ENCODE measurements at regions not wholly inside any gene's neighbourhood (a gene's known extent, or its start where the extent isn't known, plus 50 kb on each side); places are given as distances from the start of the nearest gene placed in this dataset.

DNA sequence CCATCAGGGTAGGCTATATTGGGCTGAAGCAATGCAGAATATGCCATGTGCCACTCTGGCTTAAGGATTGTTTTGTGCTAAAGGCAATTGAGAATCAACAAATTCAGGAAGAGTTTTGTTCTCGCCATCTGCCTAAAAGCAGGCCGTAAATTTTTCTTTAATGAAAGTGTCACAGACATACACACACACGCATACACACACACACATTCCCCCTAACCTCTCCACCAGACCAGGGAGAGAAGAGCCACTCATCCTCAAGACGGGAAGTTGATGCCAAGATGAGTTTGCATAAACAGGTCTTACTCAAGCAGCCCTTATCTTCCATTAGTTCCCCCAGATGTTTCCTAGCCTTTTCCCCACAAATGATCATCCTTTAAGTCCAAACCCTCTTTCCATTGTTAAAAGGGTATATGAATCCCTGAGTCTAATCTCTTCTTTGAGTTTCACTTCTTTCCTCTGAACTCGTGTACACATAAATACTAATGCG is 59.6 kb upstream of the TRIM24 start:
- Mint-ChIP-seq H3K4me1 (no peaks in the 10 kb centered on the region), H3K4me3 (no peak overlapping the region), H3K27me3 (no peaks in the 10 kb centered on the region), H3K27ac (no peak overlapping the region), H3K9me3 (peaks cover 1% of the 10 kb centered on the region), H3K36me3 (no peaks in the 10 kb centered on the region)
- CTCF ChIA-PET, result no interaction called here
- DNase-seq, result no peak

- Mint-ChIP-seq H3K27ac (no peak overlapping the region), H3K4me3 (no peak overlapping the region), H3K36me3 (no peaks in the 10 kb centered on the region), H3K4me1 (no peaks in the 10 kb centered on the region), H3K27me3 (no peaks in the 10 kb centered on the region), H3K9me3 (peaks cover 1% of the 10 kb centered on the region)
- CTCF ChIA-PET, result no interaction called here
- DNase-seq, result no peak
Observed at GRCh38 chr7:138402749-138403148, 57.3 kb upstream of the TRIM24 start.

DNA sequence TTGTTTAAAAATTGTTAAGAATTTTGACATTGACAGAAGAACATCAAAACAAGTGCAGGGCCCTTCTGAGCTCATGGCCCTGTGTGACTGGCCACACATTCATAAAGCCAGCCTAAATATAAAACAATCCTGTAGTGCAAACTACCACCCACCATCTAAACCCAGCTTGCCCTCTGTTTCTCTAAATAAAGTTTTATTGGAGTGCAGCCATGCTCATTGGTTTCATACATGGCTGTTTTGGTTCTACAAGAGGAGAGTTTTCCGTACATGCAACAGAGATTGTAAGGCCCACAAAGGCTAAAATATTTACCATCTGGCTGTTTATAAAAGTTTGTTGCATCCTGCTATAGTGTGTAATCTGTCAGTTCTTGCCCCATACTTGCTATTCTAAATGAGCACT is 54.6 kb upstream of the TRIM24 start:
- Mint-ChIP-seq H3K4me1 (no peaks in the 10 kb centered on the region), H3K27ac (no peak overlapping the region), H3K36me3 (no peaks in the 10 kb centered on the region), H3K4me3 (no peak overlapping the region), H3K9me3 (peaks cover 1% of the 10 kb centered on the region), H3K27me3 (peaks cover 8% of the 10 kb centered on the region)
- no peak for DNase-seq
- CTCF ChIA-PET, result no interaction called here

GRCh38 chr7:138407792-138408191 is 52.3 kb upstream of the TRIM24 start:
- H3K4me1 Mint-ChIP-seq, result no peaks in the 10 kb centered on the region
- no peak for DNase-seq
- H3K27me3 Mint-ChIP-seq, result peaks cover 8% of the 10 kb centered on the region
- H3K9me3 Mint-ChIP-seq, result peaks cover 1% of the 10 kb centered on the region
- no peaks in the 10 kb centered on the region for H3K36me3 Mint-ChIP-seq
- CTCF ChIA-PET, result no interaction called here
- no peak overlapping the region for H3K27ac Mint-ChIP-seq
- no peak overlapping the region for H3K4me3 Mint-ChIP-seq
